ENCODE measurements at regions not wholly inside any gene's neighbourhood (a gene's known extent, or its start where the extent isn't known, plus 50 kb on each side); places are given as distances from the start of the nearest gene placed in this dataset.

GRCh38 chr6:130744576-130745366, 82.4 kb upstream of the SMLR1 start:
- TF ChIP-seq FOXP2 (optimal IDR thresholded peaks at IDR 0.05; ENCODE audit: borderline replicate concordance, extremely low read depth, extremely low read length, insufficient read depth) = no peak
- no peak for TF ChIP-seq REST (IDR thresholded peaks at IDR 0.05; ENCODE audit: insufficient read depth in 1 of 2, low read depth in 2 of 2, low read length in 2 of 2)
- no peak for TF ChIP-seq SIN3A (IDR thresholded peaks at IDR 0.05; ENCODE audit: borderline replicate concordance, insufficient read depth, low read length)
- TF ChIP-seq TAF1 (IDR thresholded peaks at IDR 0.05; ENCODE audit: borderline replicate concordance, insufficient read depth, low read length) = no peak
- TF ChIP-seq POLR2AphosphoS5 (IDR thresholded peaks at IDR 0.05; ENCODE audit: low read depth, low read length) = no peak

- TF ChIP-seq POLR2AphosphoS5 (IDR thresholded peaks at IDR 0.05; ENCODE audit: low read depth, low read length) (no peak), REST (IDR thresholded peaks at IDR 0.05; ENCODE audit: insufficient read depth in 1 of 2, low read depth in 2 of 2, low read length in 2 of 2) (no peak), SIN3A (IDR thresholded peaks at IDR 0.05; ENCODE audit: borderline replicate concordance, insufficient read depth, low read length) (no peak), FOXP2 (optimal IDR thresholded peaks at IDR 0.05; ENCODE audit: borderline replicate concordance, extremely low read depth, extremely low read length, insufficient read depth) (no peak), TAF1 (IDR thresholded peaks at IDR 0.05; ENCODE audit: borderline replicate concordance, insufficient read depth, low read length) (no peak)
Measured at GRCh38 chr6:130748041-130748440, 79.2 kb upstream of the SMLR1 start.

DNA sequence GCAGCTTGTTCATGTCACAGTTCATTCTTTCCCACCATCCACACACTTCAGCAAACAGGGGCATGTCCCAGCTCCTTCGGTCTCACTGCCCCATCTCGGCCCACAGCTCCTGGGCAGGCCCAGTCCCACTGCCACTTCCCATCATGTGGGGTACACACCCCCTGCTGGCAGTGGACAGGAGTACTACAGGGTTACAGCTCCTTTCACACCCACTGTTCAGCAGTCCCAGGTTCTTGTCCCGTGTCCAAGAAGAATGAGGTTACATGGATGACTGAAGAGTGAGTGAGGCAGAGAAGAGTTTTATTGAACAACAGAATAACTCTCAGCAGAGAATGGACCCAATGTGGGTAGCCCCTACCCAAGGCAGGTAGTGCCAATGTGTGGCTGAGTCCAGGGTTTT, 77.8 kb upstream of the SMLR1 start:
- TF ChIP-seq POLR2AphosphoS5 (IDR thresholded peaks at IDR 0.05; ENCODE audit: low read depth, low read length) = no peak
- TF ChIP-seq TAF1 (IDR thresholded peaks at IDR 0.05; ENCODE audit: borderline replicate concordance, insufficient read depth, low read length) = no peak
- TF ChIP-seq REST (IDR thresholded peaks at IDR 0.05; ENCODE audit: insufficient read depth in 1 of 2, low read depth in 2 of 2, low read length in 2 of 2) = no peak
- TF ChIP-seq FOXP2 (optimal IDR thresholded peaks at IDR 0.05; ENCODE audit: borderline replicate concordance, extremely low read depth, extremely low read length, insufficient read depth) = no peak
- no peak for TF ChIP-seq SIN3A (IDR thresholded peaks at IDR 0.05; ENCODE audit: borderline replicate concordance, insufficient read depth, low read length)

GRCh38 chr6:130752267-130752666, 74.9 kb upstream of the SMLR1 start:
- no peak for TF ChIP-seq FOXP2 (optimal IDR thresholded peaks at IDR 0.05; ENCODE audit: borderline replicate concordance, extremely low read depth, extremely low read length, insufficient read depth)

DNA sequence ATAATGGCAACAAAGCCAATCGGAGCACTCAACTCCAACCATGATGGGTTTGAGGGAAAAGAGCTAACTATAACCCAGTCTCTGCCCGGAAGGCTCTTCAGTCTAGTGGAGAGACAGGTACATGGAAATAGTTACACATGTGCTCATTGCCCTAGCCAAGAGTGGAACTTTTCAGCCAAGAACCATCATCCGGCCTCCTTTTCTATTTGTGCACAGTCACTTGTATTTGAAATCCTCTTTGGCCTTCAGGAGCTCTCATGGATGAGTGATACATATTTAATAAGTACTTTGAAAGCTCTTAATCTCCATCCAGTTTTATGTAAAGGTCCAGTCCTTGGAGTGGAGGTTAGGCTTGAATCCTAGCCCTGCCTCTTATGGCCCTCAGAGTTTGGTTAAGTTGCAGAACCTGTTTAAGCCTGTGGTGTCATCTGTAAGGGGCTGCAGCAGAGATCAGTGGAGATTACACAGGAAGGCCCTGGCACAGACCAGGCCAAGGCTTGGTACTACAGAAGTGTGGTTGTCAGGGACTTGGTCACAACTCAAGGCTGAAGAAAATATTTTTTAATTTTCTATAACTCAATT, 72.3 kb upstream of the SMLR1 start:
- TF ChIP-seq POLR2AphosphoS5 (IDR thresholded peaks at IDR 0.05; ENCODE audit: low read depth, low read length) (no peak), SIN3A (IDR thresholded peaks at IDR 0.05; ENCODE audit: borderline replicate concordance, insufficient read depth, low read length) (no peak), FOXP2 (optimal IDR thresholded peaks at IDR 0.05; ENCODE audit: borderline replicate concordance, extremely low read depth, extremely low read length, insufficient read depth) (no peak), TAF1 (IDR thresholded peaks at IDR 0.05; ENCODE audit: borderline replicate concordance, insufficient read depth, low read length) (no peak), REST (IDR thresholded peaks at IDR 0.05; ENCODE audit: insufficient read depth in 1 of 2, low read depth in 2 of 2, low read length in 2 of 2) (no peak)

Measured in PFSK-1 (cell line).